ENCODE measurements at regions not wholly inside any gene's neighbourhood (a gene's known extent, or its start where the extent isn't known, plus 50 kb on each side); places are given as distances from the start of the nearest gene placed in this dataset.

DNA sequence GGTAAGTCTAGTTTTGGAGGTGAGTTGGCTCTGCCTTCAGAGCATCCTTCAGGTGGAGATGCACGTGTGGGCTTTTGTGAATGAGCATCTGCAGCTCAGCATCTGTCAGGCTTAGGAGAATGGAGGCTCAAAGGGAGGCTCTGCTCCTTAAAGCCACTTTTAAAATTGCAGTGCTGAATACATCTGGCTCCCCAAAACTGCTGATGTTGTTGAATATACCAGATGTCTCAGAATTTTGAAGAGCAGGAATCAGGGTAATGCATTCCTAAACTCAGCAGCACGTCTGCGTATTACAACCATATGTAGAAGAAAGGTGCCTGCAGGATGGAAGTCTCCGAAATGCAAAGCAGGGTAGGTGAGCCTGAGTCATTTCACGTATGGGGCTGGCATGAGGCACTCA, 106.5 kb upstream of the EFEMP1 start:
- TF ChIP-seq EZH2 (IDR thresholded peaks at IDR 0.05; ENCODE audit: borderline replicate concordance, insufficient read depth, low read depth, low read length, poor library complexity, severe bottlenecking): no peak
- TF ChIP-seq, protein P1, sequence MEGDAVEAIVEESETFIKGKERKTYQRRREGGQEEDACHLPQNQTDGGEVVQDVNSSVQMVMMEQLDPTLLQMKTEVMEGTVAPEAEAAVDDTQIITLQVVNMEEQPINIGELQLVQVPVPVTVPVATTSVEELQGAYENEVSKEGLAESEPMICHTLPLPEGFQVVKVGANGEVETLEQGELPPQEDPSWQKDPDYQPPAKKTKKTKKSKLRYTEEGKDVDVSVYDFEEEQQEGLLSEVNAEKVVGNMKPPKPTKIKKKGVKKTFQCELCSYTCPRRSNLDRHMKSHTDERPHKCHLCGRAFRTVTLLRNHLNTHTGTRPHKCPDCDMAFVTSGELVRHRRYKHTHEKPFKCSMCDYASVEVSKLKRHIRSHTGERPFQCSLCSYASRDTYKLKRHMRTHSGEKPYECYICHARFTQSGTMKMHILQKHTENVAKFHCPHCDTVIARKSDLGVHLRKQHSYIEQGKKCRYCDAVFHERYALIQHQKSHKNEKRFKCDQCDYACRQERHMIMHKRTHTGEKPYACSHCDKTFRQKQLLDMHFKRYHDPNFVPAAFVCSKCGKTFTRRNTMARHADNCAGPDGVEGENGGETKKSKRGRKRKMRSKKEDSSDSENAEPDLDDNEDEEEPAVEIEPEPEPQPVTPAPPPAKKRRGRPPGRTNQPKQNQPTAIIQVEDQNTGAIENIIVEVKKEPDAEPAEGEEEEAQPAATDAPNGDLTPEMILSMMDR (IDR thresholded peaks at IDR 0.05): no peak

Measured in B cell (primary cell).